Head of caudate nucleus (tissue), 42 donors: ENCODE measurements at regions not wholly inside any gene's neighbourhood (a gene's known extent, or its start where the extent isn't known, plus 50 kb on each side); places are given as distances from the start of the nearest gene placed in this dataset.
A peak's percentile ranks its signal among the peaks of the same experiment; 100 is the strongest.
"Not testable (repeated sequence)": the region's sequence is repeated elsewhere in the genome, so short reads cannot be mapped to it uniquely, and the experiment has no call there.

Source experiments
- DNase-seq, 42 donors: peaks; one replicate each; pipeline versions ENCODE4 v3.0.0 to v3.0.0-alpha.2; 2020 to 2021; ENCODE audit warnings: mixed read lengths in 7 of 42
- intact Hi-C: fragments of 100-400 bp; cut with DNase I; formaldehyde crosslinking; loops from one replicate; pipeline ENCODE4 v1.15.0; 2022

GRCh38 chr11:96580476-96581040, 190.7 kb downstream of the JRKL start:
- no peak for DNase-seq
- intact Hi-C loops, result no loop called here

DNA sequence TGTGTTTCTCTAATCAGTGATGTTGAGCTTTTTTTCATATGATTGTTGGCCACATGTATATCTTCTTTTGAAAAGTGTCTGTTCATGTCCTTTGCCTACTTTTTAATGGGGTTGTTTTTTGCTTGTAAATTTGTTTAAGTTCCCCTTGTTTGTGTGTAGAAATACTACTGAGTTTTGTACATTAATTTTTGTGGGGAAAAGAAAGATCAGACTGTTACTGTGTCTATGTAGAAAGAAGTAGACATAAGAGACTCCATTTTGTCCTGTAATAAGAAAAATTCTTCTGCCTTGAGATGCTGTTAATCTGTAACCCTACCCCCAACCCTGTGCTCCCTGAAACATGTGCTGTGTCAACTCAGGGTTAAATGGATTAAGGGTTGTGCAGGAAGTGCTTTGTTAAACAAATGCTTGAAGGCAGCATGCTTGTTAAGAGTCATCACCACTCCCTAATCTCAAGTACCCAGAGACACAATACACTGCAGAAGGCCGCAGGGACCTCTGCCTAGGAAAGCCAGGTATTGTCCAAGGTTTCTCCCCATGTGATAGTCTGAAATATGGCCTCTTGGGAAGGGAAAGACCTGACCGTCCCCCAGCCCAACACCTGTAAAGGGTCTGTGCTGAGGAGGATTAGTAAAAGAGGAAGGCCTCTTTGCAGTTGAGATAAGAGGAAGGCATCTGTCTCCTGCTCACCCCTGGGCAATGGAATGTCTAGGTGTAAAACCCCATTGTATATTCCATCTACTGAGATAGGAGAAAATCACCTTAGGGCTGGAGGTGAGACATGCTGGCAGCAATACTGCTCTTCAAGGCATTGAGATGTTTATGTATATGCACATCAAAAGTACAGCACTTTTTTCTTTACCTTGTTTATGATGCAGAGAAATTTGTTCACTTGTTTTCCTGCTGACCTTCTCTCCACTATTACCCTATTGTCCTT, 196.4 kb downstream of the JRKL start:
- DNase-seq, intact Hi-C loops: not testable (repeated sequence)

- DNase-seq, intact Hi-C loops: not testable (repeated sequence)
These were observed 199.0 kb downstream of the JRKL start for GRCh38 chr11:96588793-96589192.

- intact Hi-C loops, result no loop called here
- no peak for DNase-seq
These were observed 205.2 kb downstream of the JRKL start for GRCh38 chr11:96595011-96595410.

- intact Hi-C loops, result no loop called here
- DNase-seq, result peak in 5 of 42 donors; percentile 8 to 21 (median 10)
These were observed 218.2 kb downstream of the JRKL start for GRCh38 chr11:96607864-96608558.

GRCh38 chr11:96614101-96614500, 224.3 kb downstream of the JRKL start:
- no peak for DNase-seq
- intact Hi-C loops, result no loop called here

GRCh38 chr11:96614846-96615245, 225.0 kb downstream of the JRKL start:
- no peak for DNase-seq
- intact Hi-C loops, result no loop called here

DNA sequence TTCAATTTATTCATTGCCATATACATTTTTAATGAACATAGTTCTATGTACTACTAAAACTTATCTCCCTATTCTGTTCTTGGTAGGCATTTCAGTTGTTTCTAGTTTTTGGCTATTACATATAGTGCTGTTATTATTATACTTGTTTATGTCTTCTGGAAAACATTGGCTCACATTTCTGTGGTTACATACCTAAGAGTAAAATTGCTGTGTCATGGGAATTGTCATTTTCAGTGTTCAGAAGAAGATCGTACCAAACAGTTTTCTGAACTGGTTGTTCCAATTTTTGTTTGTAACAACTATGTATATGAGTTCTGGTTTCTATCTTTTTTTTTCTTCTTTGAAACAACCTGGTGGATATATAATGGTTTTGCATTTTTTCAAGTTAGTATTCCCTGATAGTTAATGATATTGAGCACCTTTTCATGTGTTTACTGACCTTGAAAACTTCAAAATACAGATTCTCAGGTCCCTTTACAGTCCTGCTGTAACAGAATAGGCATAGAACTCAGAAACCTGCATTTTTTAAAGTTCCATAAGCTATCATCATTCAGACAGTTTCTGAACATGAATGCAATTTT, 230.7 kb downstream of the JRKL start:
- intact Hi-C loops, result no loop called here
- DNase-seq, result no peak

GRCh38 chr11:96621161-96621560, 231.3 kb downstream of the JRKL start:
- intact Hi-C loops, result no loop called here
- no peak for DNase-seq

DNA sequence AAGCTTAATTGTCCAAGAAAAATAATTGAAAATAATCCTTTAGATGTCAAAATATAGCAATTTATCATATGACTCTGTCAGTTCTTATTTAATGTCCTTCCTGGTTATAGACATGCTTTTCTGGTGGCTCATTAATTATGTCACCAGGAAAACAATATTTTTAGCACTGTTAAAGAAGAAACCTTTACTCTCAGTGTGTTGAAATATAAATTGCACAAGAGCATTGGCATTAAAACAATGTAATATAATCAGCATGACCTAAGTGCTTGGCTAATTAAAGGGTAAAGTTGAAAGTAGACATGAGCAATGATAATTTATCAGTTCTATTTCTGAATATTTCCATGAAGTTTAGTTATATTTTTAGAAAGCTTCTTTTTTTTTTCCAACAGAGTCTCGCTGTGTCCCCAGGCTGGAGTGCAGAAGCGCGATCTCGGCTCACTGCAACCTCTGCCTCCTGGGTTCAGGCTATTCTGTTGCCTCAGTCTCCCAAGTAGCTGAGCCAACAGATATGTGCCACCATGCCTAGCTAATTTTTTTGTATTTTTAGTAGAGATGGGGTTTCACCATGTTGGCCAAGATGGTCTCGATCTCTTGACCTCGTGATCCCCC, 232.3 kb downstream of the JRKL start:
- intact Hi-C loops, result no loop called here
- no peak for DNase-seq

DNA sequence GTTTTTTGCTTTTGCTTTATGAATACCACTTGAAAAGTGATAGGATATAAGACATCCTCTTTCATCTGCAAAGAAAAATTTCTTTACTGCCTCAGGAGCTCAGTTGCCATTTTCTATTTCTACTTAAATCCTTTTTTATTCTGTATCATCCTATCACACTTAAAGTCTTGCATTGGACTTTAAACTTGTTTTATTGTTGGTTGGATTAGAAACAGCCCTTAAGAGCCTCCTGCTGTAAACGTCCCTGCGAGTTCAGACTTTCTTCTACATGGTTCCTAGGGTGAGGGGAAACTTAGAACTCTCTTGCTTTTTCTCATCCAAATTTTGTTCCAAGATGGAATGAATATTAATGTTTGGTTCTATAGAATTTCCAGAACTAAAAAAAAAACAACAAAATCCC, 234.3 kb downstream of the JRKL start:
- intact Hi-C loops, result no loop called here
- DNase-seq, result no peak

- intact Hi-C loops, result no loop called here
- DNase-seq, result no peak
These were observed 237.6 kb downstream of the JRKL start for GRCh38 chr11:96627376-96627775.

- DNase-seq, result no peak
- intact Hi-C loops, result no loop called here
These were observed 245.8 kb downstream of the JRKL start for GRCh38 chr11:96635655-96636054.

DNA sequence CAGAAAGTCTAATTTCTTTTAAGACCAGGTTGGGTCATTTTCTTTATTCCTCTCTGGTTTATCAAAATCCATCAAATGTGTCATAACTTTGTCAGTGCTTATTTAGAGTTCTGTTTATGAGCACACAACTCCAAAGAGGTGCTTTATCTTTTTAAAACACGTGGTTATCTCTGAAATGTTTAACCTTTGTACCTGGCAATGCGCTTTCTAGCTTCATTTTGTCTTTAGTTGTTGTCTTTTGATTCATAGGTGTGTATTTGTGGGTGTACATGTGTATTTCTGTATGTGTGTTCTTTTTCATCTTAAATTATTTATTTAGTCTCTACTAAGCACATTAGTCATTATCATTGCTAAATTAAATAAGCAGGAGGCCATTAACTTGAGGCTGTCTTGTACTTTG, 251.4 kb downstream of the JRKL start:
- intact Hi-C loops, result no loop called here
- DNase-seq, result no peak

DNA sequence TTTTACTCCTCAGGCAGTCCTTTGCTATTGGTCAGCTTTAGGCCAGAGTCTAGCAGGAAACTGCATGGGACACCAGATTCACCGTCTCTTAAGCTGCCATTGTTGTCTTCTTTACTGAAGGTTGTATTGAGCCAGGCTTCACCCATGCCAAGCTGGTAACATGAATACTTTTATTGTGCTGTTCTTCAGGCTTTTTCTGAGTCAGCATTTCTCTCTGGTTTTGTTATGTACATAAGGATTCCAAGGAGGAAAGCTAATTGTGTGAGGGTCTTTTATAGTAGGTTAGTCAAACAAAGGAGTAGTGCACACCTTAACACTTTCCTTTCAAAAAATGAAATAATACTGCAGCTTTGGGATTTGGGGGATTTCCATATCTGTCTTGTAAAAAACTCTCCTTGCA, 252.8 kb downstream of the JRKL start:
- no peak for DNase-seq
- intact Hi-C loops, result no loop called here

DNA sequence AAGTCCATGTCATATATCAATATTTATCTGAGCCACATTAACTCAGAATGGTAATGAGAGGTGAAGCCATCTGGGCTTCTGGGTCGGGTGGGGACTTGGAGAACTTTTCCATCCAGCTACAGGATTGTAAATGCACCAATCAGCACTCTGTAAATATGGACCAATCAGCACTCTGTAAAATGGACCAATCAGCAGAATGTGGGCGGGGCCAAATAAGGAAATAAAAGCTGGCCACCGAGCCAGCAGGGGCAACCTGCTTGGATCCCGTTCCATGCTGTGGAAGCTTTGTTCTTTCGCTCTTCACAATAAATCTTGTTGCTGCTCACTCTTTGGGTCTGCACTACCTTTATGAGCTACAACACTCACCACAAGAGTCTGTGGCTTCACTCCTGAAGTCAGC, 253.4 kb downstream of the JRKL start:
- DNase-seq, result no peak
- intact Hi-C loops, result no loop called here

DNA sequence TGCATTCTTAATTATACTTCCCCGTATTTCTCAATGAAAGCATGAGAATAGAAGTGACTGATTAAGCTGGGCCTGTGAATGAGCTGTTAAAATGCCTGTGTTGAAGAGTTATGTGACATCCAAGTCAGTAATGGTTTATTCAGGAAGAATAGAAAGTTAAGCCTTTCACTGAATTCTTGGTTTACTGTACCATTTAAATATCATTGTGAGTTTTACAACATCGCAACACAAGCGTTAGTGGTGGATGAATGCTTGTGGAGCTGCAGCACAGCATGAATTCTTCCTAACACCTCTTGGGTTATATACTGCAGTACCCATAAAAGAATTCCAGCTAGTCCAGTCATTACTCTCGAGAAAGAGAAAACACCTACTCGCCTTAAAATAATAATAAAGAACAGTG, 257.8 kb downstream of the JRKL start:
- no peak for DNase-seq
- intact Hi-C loops, result no loop called here

DNA sequence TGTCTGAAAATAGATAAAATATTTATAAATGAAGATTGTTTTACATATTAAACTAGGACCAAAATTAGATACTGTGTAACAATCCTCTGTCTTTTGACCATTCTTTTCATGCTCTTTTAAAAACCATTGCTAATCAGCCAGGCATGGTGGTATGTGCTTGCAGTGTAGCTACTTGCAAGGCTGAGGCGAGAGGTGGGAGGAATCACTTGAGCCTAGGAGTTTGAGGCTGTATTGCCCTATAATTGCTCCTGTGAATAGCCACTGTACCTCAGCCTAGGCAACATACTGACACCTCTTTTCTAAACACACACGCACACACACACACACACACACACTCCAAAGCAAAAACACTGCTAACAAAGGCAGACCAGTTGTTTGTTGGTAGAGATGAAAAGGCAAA, 259.2 kb downstream of the JRKL start:
- no peak for DNase-seq
- intact Hi-C loops, result no loop called here

DNA sequence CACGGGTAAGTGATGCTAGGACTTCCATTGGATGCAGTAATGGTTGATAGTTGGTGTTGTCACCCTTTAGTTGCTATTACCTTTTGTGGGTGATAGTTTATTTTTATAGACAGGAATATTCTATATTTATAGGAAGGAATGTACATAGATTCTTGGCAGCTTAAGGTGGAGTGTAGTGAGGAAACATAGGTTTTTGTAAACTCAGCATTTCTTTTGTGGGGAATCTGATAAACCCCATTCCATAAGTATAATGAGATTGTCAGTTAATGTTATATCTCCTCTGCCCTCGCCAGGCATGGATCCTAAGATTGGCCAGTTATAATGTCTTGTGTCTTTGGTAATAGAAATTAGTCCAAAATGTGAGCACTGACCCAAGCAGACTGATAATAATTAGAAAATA, 262.7 kb downstream of the JRKL start:
- intact Hi-C loops, result no loop called here

DNA sequence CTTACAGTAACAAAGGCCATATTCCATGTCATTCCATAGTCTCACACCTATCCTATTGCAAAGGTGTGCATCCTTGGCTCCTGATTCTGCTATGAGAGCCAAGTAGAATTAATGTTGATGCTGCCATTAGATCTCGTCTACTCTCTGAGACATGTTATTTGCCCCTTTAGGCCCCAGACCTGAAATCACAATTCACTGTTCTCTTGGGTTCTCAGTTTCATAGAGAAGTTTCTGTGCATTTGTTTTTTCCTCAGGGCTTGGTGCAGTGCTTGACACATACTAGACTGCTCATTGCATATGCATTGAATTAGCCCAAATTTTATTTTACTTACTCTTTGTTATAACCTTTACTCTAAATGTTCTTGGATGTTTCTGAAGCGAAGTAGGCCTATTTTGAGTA, 265.7 kb downstream of the JRKL start:
- intact Hi-C loops, result no loop called here
- no peak for DNase-seq

More for the DNA sequence above, 262.7 kb downstream of the JRKL start:
- DNase-seq, result no peak
